ENCODE measurements at regions not wholly inside any gene's neighbourhood (a gene's known extent, or its start where the extent isn't known, plus 50 kb on each side); places are given as distances from the start of the nearest gene placed in this dataset.
"Not testable (repeated sequence)": the region's sequence is repeated elsewhere in the genome, so short reads cannot be mapped to it uniquely, and the experiment has no call there.

DNA sequence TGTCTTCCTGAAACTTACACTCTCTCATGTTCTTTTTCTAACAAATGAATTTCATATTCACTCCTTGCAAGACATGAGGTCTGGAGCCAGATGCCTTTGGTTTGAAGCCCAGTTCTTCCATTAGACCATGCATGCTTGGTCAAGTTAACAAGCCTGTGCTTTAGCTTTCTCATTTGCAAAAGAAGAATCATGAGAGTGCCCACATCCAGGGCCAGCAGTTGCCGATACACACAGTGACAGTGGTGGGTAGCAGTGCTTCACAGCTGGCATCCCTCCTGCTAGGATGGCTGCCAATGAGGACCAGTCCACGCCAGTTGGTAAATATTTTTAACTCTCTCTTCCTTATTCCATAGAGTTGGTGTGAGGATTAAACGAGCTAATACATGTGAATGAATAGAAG is 163.1 kb downstream of the PHLDA1 start:
- DNase-seq (ENCODE audit: low read depth in 3 of 3), result no peak

DNA sequence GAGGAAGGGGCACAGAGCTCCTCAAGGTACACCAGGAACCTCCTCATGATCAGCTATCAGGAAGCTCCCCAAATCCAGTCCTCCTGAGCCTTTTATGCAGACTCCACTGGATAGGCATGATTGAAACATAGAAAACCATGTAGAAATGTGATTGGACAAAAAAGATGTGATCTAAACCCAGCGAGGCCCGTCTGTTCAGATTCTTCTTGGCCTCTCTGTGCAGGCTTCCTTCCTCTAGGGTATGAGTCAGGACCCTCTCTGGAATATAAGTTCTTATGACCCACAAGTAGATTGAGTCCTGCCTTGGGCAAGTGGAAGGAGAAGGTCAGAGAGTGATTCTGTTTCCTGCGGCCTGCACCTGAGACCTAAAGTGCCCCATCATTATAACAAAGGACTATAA is 166.3 kb downstream of the PHLDA1 start:
- no peak for DNase-seq (ENCODE audit: low read depth in 3 of 3)

DNA sequence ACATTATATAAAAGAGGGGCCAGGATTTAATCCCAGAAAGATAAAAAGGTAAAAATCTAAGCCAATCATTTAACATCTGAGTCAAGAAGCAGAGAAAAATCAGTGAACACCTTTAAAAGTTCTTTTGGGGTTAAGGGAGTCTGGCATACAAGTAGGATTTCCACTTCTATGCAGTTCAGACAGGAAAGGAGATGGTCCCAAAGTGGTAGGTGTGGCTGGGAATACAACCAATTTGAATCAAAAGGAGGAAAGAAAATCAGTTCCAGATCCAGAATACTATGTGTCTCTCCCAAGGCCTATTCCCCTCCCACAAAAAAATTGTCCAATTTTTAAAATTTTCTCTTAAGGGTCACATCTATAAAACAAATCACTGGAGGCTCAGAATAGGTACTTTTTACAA is 167.4 kb downstream of the PHLDA1 start:
- DNase-seq (ENCODE audit: low read depth in 3 of 3), result no peak

DNA sequence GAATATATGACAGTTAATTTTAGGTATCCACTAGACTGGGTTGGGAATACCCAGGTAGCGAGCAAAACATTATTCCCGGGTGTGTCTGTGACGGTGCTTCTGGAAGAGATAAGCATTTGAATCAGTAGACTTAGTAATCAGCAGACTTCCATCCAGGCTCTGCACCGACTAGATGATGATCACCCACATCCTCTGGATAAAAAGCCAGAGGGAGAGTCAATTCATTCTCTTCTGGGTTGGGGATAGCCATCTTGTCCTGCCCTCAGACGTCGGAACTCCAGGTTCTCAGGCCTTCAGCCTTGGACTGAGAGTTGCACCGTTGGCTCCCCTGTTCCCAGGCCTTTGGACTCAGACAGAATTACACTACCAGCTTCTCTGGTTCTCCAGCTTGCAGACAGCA is 168.0 kb downstream of the PHLDA1 start:
- no peak for DNase-seq (ENCODE audit: low read depth in 3 of 3)

DNA sequence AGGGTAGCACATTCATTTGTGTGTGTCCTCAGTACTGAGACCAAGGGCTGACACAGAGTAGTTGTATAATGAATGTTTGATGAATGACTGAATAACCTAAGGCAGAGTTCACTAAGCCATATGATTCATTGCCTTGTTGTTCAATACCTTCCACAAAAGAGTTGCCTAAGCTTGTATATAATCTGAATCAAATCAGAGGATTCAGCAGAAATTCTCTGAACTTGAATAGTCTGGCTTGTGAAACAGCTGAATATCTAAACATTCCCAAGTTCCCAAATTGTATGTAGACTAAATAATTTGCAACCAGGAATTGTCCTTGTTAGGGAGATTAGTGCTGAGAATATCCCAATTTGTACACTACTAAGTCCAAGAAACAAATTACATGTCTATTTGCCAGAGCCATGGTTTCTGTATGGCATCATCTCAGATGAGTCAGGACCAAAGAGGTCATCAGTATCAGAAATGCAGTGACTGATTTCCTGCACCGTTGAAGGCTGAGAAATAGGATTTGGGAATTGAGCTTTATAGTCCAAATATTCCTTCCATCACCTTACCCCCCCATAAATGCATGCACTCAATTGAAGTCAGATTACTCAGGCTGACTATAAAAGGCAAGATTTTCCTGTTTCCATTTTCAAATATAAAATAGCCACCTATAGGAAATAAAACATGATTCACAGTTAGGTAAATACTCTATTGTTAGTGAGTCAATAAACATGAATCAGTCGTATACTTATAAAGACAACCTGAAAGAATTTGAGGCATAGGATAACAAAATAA is 168.7 kb downstream of the PHLDA1 start:
- no peak for DNase-seq (ENCODE audit: low read depth in 3 of 3)

DNA sequence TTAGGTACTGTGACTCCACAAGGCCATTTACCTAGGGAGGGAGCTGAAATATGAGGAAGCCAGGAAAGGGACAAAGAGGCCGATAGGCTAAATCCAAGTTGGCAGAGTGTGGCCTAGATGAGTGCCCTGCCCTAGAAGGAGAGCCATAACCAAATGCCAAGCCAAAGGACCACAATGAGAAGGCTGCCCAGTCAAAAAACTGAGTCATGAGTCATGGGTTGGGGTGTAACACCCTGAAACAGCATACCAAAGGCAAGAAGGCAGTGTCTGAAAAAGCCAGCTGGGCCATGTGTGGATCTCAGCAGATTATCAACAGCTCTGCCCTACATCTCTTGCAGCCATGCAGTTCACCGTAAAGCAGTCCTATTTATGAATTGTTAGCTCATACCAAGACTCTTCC is 171.7 kb downstream of the PHLDA1 start:
- no peak for DNase-seq (ENCODE audit: low read depth in 3 of 3)

DNA sequence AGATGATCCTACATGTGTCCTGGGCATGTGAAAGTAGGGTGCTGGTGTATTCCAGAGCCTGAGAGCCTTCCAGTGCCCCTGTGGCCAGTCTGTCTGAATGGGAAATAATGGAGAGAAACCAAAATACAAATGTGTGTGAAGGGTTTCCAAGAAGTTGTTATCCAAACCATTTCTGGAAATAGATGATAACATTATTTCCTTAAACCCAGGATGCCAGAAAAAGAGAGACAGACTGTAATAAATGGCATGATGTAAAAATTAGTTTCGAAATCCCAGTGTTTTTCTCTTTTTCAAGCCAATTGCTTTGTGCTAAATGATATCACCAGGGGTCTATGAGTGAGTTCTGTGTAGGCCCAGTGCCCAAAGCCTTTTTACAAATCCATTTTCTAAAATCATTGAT is 175.3 kb downstream of the PHLDA1 start:
- DNase-seq (ENCODE audit: low read depth in 3 of 3), result no peak

DNA sequence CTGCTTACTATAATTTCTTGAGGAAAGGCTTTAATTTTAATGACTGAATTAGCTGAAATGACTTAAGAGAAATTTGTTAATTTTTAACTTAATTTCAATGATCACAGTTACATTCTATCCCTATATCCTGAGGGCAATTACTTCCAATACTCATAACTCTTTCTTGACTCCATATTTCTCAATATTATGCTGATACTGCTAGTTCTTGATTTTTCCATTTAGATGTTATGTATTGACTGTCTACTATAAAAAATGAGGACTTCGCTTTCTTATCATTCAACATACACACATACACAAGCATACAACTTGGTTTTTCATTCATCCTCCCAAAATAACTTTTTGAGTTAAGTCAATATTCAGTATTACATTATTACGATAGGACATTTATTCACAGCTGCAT is 176.2 kb downstream of the PHLDA1 start:
- DNase-seq (ENCODE audit: low read depth in 3 of 3), result no peak

DNA sequence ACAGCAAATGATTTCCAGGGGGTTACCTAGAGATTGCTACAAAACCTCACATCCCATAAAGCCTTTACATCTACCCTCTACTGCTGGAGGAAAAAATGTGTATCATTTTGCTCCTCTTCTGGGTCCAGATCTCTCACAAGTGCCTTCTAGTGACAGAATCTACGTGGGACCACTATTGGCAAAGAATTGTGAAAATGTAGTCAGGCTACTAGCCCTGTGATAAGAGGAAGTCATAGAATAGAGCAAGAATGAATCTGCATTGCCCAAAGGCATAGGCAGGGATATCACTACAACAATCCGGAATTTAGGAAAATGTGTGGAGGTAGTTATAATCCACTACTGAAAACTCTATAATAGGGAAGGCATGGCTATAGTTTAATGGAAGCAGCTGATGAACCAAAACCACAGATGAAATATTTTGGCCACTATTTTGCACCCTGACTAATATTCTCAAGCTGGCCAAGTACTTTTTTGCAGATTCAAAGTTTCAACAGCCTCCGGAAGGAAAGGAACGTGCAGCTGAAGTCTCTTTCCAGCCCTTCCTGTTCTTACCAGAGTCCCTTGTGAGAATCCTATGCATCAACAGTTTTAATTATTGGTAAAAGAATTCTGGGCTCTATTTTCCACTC is 176.8 kb downstream of the PHLDA1 start:
- DNase-seq (ENCODE audit: low read depth in 3 of 3), result no peak

DNA sequence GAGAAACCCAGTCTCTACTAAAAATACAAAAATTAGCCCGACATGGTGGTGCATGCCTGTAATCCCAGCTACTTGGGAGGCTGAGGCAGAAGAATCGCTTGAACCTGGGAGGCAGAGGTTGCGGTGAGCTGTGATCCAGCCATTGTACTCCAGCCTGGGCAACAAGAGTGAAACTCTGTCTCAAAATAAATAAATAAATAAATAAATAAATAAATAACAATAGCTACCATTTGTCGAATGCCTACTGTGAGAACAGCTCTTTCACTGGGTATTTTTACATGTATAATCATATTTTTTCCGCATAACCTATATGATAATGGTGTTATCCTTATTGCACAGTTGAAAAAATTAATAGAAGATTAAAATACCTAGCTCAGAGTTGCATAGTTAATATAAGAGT is 177.4 kb downstream of the PHLDA1 start:
- DNase-seq (ENCODE audit: low read depth in 3 of 3), result not testable (repeated sequence)

DNA sequence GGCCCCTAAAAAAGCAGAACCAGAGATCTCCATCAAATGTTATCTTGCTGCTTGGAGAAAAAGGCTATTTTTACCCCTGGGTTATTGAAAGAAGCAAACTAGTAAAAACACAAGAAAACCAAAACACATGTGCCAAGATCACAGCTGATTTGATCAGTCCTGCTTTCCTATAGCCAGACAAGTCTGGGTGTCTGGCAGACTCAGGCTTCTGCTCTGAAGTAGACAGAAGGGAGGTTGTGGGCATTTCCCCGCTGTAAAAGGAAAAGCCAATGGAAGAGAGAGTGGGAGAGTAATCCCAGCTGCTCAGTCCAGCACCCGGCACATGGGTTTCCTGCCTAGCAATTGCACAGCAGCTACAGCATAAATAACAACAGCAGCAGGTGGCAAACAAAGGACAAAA is 177.9 kb downstream of the PHLDA1 start:
- no peak for DNase-seq (ENCODE audit: low read depth in 3 of 3)

DNA sequence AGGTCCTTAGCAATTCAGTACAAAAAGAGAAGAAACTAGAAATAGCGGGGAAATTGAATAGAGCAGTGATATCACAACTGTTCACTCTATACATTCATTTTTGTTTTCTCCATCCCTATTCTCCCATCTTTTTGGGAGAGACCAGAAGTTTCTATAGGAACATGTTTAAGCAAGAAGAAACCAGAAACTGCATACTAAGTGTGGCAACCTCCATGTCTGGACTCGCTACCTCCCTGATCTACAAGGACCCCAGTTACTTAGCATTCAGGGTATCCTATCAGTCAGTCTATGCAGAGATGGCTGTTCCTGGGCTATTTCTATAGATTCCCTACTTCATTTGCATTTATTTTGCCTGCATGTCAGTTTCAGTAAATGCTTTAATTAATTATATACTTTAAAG is 178.6 kb downstream of the PHLDA1 start:
- no peak for DNase-seq (ENCODE audit: low read depth in 3 of 3)

DNA sequence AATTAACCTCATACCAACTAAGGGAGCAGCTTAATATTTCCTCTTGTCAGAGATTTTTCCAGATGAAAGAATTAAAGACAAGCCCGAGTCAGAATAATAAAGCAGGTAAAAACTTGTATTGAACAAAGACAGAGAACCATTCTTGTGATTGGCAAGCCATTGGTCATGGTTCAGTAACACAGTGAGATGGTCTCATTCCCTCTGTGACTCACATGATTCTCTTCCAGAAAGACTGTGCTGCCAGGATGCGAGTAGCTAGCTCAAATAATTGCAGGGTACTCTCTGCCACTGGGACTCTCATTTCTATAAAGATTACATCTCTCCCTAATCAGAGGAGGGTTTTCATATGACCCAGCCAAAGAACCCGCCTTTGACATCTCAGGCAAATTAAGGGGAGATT is 179.4 kb downstream of the PHLDA1 start:
- no peak for DNase-seq (ENCODE audit: low read depth in 3 of 3)

DNA sequence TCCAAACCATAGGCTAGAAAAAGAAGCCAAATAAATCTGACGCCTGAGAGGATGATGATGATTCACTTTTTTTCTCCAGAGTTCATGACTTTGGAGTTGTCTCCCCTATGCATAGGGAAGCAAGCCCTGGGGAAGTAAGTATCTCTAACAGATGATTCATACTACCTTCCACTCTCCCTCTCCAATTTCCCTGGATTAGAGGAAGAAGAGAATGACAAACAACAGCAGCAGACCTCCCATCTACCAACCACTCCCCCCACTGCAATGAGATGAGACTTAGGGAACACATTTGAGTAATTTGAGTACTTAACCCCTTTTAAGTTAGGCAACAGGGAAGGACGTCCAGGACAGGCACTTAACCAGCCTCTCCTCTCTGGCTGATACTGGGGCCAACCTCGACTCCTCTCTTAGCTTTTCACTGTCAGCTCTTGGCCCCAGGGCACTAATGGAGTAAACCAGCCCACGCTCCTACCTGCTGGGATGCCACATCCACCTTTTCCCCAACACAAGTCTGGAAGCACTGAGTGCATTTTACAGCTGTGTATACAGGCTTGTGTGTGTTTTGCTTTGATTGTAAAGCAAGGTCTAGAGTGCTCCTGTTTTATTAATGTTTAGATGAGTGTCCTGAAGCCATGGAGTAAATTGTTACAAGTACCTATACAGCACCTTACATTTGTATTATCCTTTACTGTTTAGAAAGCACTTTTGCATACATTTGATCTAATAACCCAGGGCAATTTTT is 180.7 kb downstream of the PHLDA1 start:
- DNase-seq (ENCODE audit: low read depth in 3 of 3), result no peak

DNA sequence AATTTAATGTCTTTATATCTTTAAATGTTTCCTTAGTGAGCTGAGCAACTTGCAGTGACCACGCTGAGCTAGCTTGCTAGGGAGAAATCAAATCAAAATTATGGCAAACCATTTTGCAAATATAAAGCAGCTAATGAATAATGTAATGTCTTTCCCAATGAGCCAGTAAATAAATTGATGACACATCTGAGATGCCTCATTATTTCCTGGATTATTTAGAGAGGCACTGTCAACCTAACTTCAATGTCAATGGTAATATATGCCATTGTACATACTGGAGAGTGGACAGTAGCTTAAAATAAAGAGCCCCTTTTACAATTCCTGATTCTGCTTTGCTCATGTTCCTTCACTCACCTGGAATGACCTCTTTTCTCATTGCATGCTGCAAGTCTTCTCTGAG is 182.6 kb downstream of the PHLDA1 start:
- no peak for DNase-seq (ENCODE audit: low read depth in 3 of 3)

DNA sequence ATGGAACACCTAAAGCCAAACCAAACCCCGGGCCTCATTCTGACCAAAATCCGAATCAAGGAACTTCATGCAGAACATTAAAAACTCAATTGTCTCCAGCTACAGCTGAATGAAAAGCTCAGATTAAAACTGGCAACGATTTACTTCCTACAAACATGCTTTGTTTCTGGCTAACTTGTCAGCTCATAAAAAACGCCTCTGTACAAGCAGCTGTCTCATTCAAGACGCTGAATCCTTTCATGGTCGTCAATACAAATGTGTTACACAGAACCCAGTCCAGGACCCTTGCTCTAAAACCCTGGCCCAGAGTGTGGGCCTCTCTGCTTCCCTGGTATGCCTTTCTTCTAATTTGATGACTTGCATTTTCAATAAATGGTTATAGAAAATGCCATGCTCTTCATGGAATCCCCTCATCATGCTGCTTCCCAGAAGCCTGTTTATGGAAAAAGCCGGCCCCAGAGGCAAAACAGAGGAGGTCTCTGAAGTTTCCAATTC is 183.1 kb downstream of the PHLDA1 start:
- DNase-seq (ENCODE audit: low read depth in 3 of 3), result no peak

DNA sequence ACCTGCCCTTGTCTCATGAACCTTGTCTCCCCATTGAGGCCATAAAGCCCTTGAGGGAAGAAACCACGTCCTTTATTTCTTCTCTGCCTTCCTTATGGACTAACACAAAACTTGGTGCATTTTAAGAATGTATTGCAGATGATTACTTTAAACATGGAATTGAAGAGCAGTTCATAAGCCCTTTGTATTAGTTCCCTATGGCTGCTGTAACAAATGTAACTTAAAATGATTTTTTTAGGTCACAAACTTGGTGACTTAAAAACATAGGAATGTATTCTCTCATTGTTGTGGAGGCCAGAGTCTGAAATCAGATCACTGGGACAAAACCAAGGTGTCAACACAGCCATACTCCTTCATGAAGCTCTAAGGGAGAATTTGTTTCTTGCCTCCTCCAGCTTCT is 185.5 kb downstream of the PHLDA1 start:
- DNase-seq (ENCODE audit: low read depth in 3 of 3), result no peak

DNA sequence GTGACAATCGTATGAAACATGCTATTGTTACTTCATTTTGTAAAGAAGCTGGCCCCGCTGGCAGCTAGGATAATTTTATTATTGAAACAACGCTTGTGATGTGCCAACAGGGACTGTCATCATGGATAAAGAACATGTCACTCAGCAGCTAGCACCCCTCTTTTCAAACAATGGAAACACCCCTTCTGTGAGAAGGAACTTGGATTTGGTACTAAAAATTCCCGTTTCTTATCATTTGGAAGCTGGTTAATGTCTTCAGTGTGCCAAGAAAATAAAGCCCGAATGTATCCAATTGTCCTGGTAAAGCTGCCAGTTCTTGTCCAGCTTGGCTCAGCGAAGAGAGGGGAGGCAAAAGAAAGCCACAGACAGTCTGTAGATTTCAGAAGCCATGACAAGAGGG is 186.6 kb downstream of the PHLDA1 start:
- no peak for DNase-seq (ENCODE audit: low read depth in 3 of 3)

DNA sequence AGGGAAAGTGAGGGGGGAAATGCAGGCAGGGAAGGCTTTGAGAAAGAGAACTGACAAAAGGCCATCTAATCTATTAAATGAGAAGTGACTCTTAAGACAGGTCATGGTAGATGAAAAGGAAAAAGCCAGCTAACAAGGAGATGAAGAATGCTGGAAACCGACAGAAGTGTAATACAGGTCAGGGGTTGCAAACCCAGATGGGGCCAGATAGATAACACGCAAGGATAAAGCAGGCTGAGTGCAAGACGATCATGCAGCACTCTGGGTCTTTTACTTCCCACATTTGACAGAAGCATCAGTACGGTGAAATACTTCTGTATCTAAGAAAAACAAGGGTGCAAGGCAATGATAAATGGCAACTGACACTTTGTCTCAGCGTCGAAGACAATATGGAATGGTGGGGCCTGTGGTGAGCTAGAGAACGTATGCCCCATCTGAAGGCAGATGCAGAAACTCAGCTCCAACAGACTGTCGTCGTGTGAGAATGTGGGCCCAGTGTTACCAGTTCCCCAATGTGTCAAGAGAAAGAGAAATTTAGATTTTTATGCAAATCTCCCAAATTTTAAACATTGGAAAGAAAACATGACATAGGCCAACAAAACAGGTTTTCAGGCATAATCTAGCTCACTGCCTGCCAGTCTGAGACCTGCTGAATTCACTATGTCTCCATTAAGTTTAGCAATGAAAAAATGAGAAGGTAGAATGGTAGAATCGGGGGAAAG is 187.4 kb downstream of the PHLDA1 start:
- no peak for DNase-seq (ENCODE audit: low read depth in 3 of 3)

DNA sequence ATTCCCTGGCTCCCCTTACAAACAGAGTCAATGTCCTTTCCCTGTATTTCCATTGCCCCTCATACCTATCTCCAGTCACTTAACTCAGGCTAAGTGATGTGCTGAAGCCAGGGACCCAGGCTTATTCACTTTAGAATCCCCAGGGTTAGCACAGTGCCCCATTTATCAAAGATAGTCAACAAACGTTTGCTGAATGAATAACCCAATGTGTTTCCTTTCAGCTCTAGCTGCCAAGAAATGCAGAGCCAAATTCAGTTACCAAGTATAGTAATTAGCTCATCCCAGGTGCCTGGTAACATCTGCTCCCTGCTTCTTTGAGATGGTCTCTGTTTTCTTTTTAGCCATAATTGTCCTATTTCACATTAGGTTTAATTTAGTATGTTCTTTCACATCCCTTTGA is 189.5 kb downstream of the PHLDA1 start:
- DNase-seq (ENCODE audit: low read depth in 3 of 3), result no peak

DNA sequence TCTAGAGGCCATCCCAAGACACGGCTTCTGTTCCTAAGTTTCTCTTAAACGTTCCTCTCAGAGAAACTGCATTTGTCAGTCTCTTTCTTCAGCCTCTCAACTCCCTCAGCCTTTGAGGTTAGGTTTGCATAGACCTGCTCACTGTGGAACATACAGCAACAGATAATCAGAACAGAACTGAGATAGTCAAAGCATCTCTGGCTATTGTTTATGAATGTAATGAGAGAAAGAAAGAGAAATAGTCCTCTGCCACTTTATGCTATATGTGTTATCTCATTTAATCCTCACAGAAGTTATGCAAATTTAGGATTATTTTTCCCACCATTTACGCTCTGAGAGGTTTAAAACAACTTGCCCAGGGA is 190.6 kb downstream of the PHLDA1 start:
- DNase-seq (ENCODE audit: low read depth in 3 of 3), result no peak

DNA sequence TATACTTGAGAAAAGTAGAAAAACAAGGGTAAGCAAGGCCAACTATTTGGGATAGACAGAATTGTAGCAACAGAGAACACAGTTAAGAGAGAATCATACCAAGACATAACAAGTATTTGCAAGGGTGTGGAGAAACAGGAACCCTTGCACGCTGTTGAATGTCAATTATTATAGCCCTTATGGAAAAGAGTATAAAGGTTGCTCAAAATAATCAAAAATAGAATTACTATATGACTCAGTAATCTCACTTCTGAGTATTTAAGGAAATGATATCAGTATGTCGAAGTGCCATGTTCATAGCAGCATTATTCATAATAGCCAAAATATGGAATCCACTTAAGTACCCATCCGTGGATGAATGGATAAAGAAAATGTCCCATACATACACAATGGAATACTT is 193.3 kb downstream of the PHLDA1 start:
- no peak for DNase-seq (ENCODE audit: low read depth in 3 of 3)

Measured in stimulated activated CD4-positive, alpha-beta T cell treated with anti-CD3 and anti-CD28 coated beads, TNF-alpha, amount 100 ng/mL, for 4 hours (primary cell).